T-helper 2 cell treated with Interferon-gamma antibody and Interleukin-4, amounts not matched to agents 5 μg/mL and 100 μg/mL, for 36 hours (primary cell): ENCODE measurements at regions not wholly inside any gene's neighbourhood (a gene's known extent, or its start where the extent isn't known, plus 50 kb on each side); places are given as distances from the start of the nearest gene placed in this dataset.

Source experiments
- DNase-seq: peaks from one replicate; pipeline ENCODE4 v3.0.0; 2021; ENCODE audit warnings: low spot score
- H3K27ac Mint-ChIP-seq: one replicate; pipeline ENCODE4 v1.8.0; 2021; ENCODE audit warnings: mild to moderate bottlenecking, mixed read lengths
- H3K27me3 Mint-ChIP-seq: one replicate; pipeline ENCODE4 v1.8.0; 2021; ENCODE audit warnings: low read depth, mixed read lengths
- H3K36me3 Mint-ChIP-seq: one replicate; pipeline ENCODE4 v1.8.0; 2021; ENCODE audit warnings: low read depth, mixed read lengths
- H3K4me1 Mint-ChIP-seq: one replicate; pipeline ENCODE4 v1.8.0; 2021; ENCODE audit warnings: low read depth, mixed read lengths
- H3K4me3 Mint-ChIP-seq: one replicate; pipeline ENCODE4 v1.8.0; 2022; ENCODE audit warnings: mild to moderate bottlenecking, moderate library complexity, mixed read lengths
- H3K9me3 Mint-ChIP-seq: one replicate; pipeline ENCODE4 v1.8.0; 2021; ENCODE audit warnings: mixed read lengths

DNA sequence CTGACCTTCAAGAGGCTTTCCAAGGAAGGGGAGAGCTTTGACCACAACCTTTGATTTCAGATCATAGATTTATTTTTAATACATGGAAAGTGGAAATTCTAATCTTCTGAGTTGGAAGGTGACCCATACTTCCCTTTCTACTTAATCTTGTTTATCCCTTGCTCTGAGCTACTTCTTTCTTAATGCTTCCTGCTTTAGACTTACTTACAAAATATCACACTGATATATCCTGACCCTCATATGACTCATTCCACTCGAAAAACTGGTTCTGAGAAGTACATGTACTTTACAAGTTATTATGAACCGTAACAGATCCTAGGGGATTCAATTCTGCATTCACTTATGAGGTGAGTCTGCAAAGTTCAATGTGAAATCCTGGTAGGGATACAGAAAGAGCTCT lies 76.2 kb upstream of the IRS2 start:
- no peak for DNase-seq
- no peak overlapping the region for H3K4me3 Mint-ChIP-seq
- H3K27ac Mint-ChIP-seq = no peak overlapping the region
- peaks cover 38% of the 10 kb centered on the region for H3K27me3 Mint-ChIP-seq
- no peaks in the 10 kb centered on the region for H3K36me3 Mint-ChIP-seq
- H3K4me1 Mint-ChIP-seq = no peaks in the 10 kb centered on the region
- no peaks in the 10 kb centered on the region for H3K9me3 Mint-ChIP-seq

- Mint-ChIP-seq H3K4me1 (no peaks in the 10 kb centered on the region), H3K27ac (no peak overlapping the region), H3K9me3 (no peaks in the 10 kb centered on the region), H3K36me3 (no peaks in the 10 kb centered on the region), H3K4me3 (no peak overlapping the region), H3K27me3 (peaks cover 33% of the 10 kb centered on the region)
- no peak for DNase-seq
These were observed 73.5 kb upstream of the IRS2 start for GRCh38 chr13:109859898-109860297.

GRCh38 chr13:109859216-109859835 lies 72.9 kb upstream of the IRS2 start:
- Mint-ChIP-seq H3K4me1 (no peaks in the 10 kb centered on the region), H3K9me3 (no peaks in the 10 kb centered on the region), H3K27me3 (peaks cover 37% of the 10 kb centered on the region), H3K4me3 (no peak overlapping the region), H3K27ac (no peak overlapping the region), H3K36me3 (no peaks in the 10 kb centered on the region)
- DNase-seq = no peak

DNA sequence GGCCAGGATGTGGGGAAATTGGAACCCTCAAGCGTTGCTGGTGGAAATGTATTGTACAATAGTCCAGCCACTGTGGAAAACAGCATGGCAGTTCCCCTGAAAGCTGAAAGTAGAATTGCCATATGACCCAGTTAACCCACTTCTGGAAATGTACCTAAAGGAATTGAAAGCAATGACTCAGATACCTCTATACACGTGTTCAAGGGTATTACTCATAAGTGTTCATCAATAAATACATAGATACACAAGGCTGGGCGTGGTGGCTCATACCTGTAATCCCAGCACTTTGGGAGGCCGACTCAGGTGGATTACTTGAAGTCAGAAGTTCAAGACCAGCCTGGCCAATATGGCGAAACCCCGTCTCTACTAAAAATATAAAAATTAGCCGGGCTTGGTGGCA lies 71.9 kb upstream of the IRS2 start:
- Mint-ChIP-seq H3K9me3 (no peaks in the 10 kb centered on the region), H3K36me3 (no peaks in the 10 kb centered on the region), H3K27me3 (peaks cover 36% of the 10 kb centered on the region), H3K27ac (no peak overlapping the region), H3K4me3 (no peak overlapping the region), H3K4me1 (no peaks in the 10 kb centered on the region)
- DNase-seq = no peak

DNA sequence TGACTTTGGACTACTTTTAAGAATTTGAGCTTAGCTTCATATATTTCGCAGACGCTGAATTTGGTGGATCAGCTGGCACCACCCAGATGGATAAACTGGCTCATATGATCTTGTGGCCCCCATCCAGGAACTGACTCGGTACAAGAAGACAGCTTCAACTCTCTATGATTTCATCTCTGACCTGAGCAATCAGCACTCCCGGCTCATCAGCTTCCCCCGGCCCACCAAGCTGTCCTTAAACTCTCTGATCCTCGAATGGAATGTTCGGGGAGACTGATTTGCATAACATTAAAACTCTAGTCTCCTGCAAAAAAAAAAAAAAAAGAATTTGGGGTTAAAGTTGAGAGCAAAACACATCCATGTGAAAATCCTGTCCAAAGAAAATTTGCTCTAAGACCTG lies 71.4 kb upstream of the IRS2 start:
- no peak overlapping the region for H3K27ac Mint-ChIP-seq
- H3K4me3 Mint-ChIP-seq = no peak overlapping the region
- H3K27me3 Mint-ChIP-seq = peaks cover 35% of the 10 kb centered on the region
- no peaks in the 10 kb centered on the region for H3K4me1 Mint-ChIP-seq
- no peaks in the 10 kb centered on the region for H3K9me3 Mint-ChIP-seq
- no peaks in the 10 kb centered on the region for H3K36me3 Mint-ChIP-seq
- no peak for DNase-seq

- H3K9me3 Mint-ChIP-seq = no peaks in the 10 kb centered on the region
- H3K36me3 Mint-ChIP-seq = no peaks in the 10 kb centered on the region
- peaks cover 32% of the 10 kb centered on the region for H3K27me3 Mint-ChIP-seq
- no peak overlapping the region for H3K4me3 Mint-ChIP-seq
- DNase-seq = no peak
- H3K27ac Mint-ChIP-seq = no peak overlapping the region
- no peaks in the 10 kb centered on the region for H3K4me1 Mint-ChIP-seq
These were observed 70.9 kb upstream of the IRS2 start for GRCh38 chr13:109857325-109857724.

DNA sequence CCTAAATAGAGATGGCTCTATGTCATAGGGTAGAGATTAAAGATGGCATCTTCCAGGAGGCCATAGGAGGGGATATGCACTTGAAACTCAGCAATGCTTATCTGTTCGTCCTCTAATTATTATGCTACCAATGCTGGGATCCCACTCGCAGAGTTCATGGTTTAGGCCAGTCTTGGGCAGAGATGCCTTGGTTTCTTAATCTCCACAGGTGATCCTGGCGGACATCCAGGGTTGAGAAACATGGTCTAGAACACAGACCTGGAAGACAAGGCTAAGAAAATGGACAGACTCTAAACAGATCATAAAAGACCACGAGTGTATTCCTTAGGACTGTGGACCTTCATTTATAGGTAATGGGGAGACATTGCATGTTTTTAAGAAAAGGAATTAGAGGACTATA lies 70.0 kb upstream of the IRS2 start:
- Mint-ChIP-seq H3K36me3 (no peaks in the 10 kb centered on the region), H3K9me3 (no peaks in the 10 kb centered on the region), H3K4me3 (no peak overlapping the region)

GRCh38 chr13:109853153-109853552 lies 66.8 kb upstream of the IRS2 start:
- Mint-ChIP-seq H3K27ac (no peak overlapping the region), H3K4me3 (no peak overlapping the region), H3K36me3 (no peaks in the 10 kb centered on the region), H3K9me3 (no peaks in the 10 kb centered on the region), H3K4me1 (peaks cover 3% of the 10 kb centered on the region), H3K27me3 (peaks cover 28% of the 10 kb centered on the region)
- DNase-seq = no peak

More for the DNA sequence above, 70.0 kb upstream of the IRS2 start:
- peaks cover 27% of the 10 kb centered on the region for H3K27me3 Mint-ChIP-seq
- no peak for DNase-seq
- no peaks in the 10 kb centered on the region for H3K4me1 Mint-ChIP-seq
- H3K27ac Mint-ChIP-seq = no peak overlapping the region

GRCh38 chr13:109846185-109846584 lies 59.8 kb upstream of the IRS2 start:
- Mint-ChIP-seq H3K4me1 (peaks cover 3% of the 10 kb centered on the region), H3K36me3 (no peaks in the 10 kb centered on the region), H3K4me3 (no peak overlapping the region), H3K27ac (no peak overlapping the region), H3K27me3 (peaks cover 32% of the 10 kb centered on the region), H3K9me3 (no peaks in the 10 kb centered on the region)
- DNase-seq = no peak

GRCh38 chr13:109844396-109844795 lies 58.0 kb upstream of the IRS2 start:
- no peaks in the 10 kb centered on the region for H3K36me3 Mint-ChIP-seq
- H3K4me3 Mint-ChIP-seq = no peak overlapping the region
- DNase-seq = no peak
- H3K9me3 Mint-ChIP-seq = no peaks in the 10 kb centered on the region
- H3K27me3 Mint-ChIP-seq = peaks cover 34% of the 10 kb centered on the region
- peaks cover 11% of the 10 kb centered on the region for H3K4me1 Mint-ChIP-seq
- H3K27ac Mint-ChIP-seq = no peak overlapping the region

DNA sequence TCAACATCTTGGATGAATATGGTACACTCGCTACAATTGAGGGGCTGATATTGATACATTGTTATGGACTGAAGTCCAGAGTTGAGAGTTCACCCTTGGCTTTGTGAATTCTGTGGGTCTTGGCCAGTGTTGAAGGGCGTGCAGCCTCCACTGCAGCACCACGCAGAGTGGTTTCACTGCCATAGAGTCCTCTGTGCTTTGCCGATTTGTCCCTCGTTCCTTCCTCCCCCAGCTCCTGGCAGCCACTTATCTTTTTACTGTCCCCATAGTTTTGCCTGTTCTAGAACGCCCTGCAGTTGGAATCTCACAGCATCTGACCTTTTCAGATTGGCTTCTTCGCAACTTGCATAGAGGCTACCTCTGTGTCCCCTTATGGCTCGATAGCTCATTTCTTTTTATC lies 57.3 kb upstream of the IRS2 start:
- H3K4me3 Mint-ChIP-seq = no peak overlapping the region
- no peaks in the 10 kb centered on the region for H3K36me3 Mint-ChIP-seq
- no peak overlapping the region for H3K27ac Mint-ChIP-seq
- peaks cover 8% of the 10 kb centered on the region for H3K4me1 Mint-ChIP-seq
- H3K27me3 Mint-ChIP-seq = peaks cover 30% of the 10 kb centered on the region
- DNase-seq = no peak
- H3K9me3 Mint-ChIP-seq = no peaks in the 10 kb centered on the region

DNA sequence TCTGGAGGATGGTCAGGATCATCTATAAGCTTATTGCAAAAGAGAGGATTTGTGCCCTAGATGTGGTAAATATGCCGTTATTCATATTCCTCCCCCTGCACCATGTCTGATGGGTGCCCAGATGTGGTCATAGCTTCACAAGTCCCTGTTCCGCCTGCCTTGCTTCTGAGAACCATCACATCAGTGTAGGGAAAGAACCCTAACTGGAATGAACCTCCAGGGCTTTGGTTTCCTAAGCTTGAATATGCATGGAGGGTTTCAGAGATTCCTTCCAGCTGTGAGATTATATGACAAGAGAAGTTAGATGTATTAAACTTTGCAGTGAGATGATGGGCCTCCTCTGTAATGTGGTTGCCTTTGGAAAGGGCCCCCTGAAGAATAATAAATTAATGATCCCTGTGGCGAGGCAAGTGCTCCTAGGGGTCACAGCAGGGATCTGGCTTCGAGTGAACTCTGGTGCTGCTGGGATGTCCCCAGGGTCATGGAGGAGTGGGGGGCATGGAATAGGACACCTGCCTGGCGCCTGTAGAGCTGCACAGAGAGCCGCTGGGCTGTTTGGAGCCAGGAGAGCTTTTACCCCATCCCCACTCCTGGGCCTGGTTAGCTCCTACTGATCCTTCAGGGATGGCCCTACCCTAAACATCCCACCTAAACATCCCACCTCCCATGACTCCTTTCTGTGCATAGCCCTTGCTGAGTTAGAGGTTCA lies 56.0 kb upstream of the IRS2 start:
- Mint-ChIP-seq H3K9me3 (no peaks in the 10 kb centered on the region), H3K4me1 (peaks cover 8% of the 10 kb centered on the region), H3K27me3 (peaks cover 29% of the 10 kb centered on the region), H3K27ac (no peak overlapping the region), H3K36me3 (no peaks in the 10 kb centered on the region), H3K4me3 (no peak overlapping the region)
- no peak for DNase-seq

GRCh38 chr13:109840893-109841287 lies 54.5 kb upstream of the IRS2 start:
- Mint-ChIP-seq H3K27me3 (peaks cover 22% of the 10 kb centered on the region), H3K9me3 (no peaks in the 10 kb centered on the region), H3K4me1 (peaks cover 8% of the 10 kb centered on the region), H3K36me3 (no peaks in the 10 kb centered on the region), H3K4me3 (no peak overlapping the region), H3K27ac (no peak overlapping the region)
- DNase-seq = no peak

DNA sequence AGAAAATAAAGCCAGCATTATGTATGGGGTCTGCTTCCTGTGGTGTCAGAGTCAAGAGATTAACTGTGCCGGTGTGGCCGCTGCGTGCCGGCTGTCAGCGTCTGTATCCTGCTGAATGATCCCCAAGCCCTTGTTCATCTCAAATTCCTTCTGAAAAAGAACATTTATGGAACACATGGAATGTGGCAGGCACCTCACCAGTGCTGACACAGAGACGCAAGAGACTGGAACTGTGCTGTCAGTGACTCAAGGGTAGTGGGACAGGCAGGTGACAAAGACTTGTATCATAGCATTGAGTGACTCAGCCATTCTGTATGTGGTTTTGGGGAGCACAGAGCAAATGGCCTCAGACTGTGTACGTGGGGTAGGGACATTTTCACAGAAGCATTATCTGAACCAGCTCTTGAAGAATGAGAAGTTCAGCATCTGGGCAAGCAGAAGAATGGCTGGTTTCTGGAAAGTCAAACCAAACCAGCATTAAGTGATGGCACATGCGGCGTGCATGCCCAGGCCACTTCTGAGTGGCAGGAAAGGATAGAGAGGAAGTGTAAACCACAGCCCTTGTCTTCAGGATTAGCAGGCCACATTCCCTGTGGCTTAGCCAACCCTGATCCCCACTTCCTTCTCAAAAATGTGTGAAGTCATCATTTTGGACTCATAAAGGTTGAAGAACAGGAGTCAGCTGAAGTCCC lies 54.0 kb upstream of the IRS2 start:
- Mint-ChIP-seq H3K9me3 (no peaks in the 10 kb centered on the region), H3K4me1 (peaks cover 8% of the 10 kb centered on the region), H3K4me3 (no peak overlapping the region), H3K36me3 (no peaks in the 10 kb centered on the region), H3K27ac (no peak overlapping the region), H3K27me3 (peaks cover 22% of the 10 kb centered on the region)
- DNase-seq = peak; percentile 42
